Kidney (tissue), 13 donors: ENCODE measurements at regions not wholly inside any gene's neighbourhood (a gene's known extent, or its start where the extent isn't known, plus 50 kb on each side); places are given as distances from the start of the nearest gene placed in this dataset.

Experiments used
- DNase-seq, 5 donors: peaks; one replicate each; pipeline ENCODE4 v3.0.0-alpha.2; 2013 to 2020
- FAIRE-seq: peaks from 2 replicates; lab custom pipeline; 2012; peaks lifted over from hg19 to GRCh38; lab: Jason Lieb, UNC
- H3K27ac ChIP-seq, 2 donors: one replicate each; pipeline ENCODE4 v1.7.0; 2013; ENCODE audit warnings: low read depth in 2 of 2, low read length in 2 of 2, inconsistent platforms in 1 of 2
- H3K27me3 ChIP-seq: one replicate; pipeline ENCODE4 v1.7.1; 2013; ENCODE audit warnings: low read length, inconsistent platforms; ENCODE audit not compliant: control insufficient read depth, insufficient read depth
- H3K36me3 ChIP-seq, 3 donors: one replicate each; pipeline versions ENCODE4 v1.7.0 to v1.7.1; 2013; ENCODE audit warnings: low read length in 3 of 3, control low read depth in 1 of 3, inconsistent platforms in 1 of 3; ENCODE audit not compliant: insufficient read depth in 3 of 3, control insufficient read depth in 2 of 3
- H3K4me1 ChIP-seq, 3 donors: one replicate each; pipeline versions ENCODE4 v1.7.0 to v1.7.1; 2013; ENCODE audit warnings: low read length in 3 of 3, inconsistent platforms in 1 of 3, low read depth in 1 of 3; ENCODE audit not compliant: control insufficient read depth in 2 of 3, insufficient read depth in 2 of 3
- H3K4me3 ChIP-seq, 3 donors: one replicate each; pipeline versions ENCODE4 v1.7.0 to v1.8.1; 2013; ENCODE audit warnings: low read length in 3 of 3, control low read depth in 1 of 3, inconsistent platforms in 1 of 3
- H3K9ac ChIP-seq, 3 donors: one replicate each; pipeline versions ENCODE4 v1.7.0 to v1.7.1; 2013; ENCODE audit warnings: low read length in 3 of 3, control low read depth in 1 of 3, inconsistent platforms in 1 of 3
- H3K9me3 ChIP-seq, 3 donors: one replicate each; pipeline versions ENCODE4 v1.7.0 to v1.7.1; 2013; ENCODE audit warnings: low read length in 3 of 3, control low read depth in 1 of 3, inconsistent platforms in 1 of 3; ENCODE audit not compliant: control insufficient read depth in 2 of 3, insufficient read depth in 1 of 3
- CTCF ChIP-seq: IDR thresholded peaks from 3 replicates; pipeline ENCODE4 v1.5.1; 2012; ENCODE audit warnings: mild to moderate bottlenecking, moderate library complexity, borderline replicate concordance; ENCODE audit not compliant: insufficient read depth; ENCODE audit errors: extremely low read depth
- intact Hi-C: fragments of 100-400 bp; cut with DNase I; formaldehyde crosslinking; loops from one replicate; pipeline ENCODE4 v1.11.1; 2022
- donor health status: control.
- donor health status: control.
- donor health status: control.
- donor health status: control.
- donor health status: control.
- donor health status: DM: yes; HTN: yes; CAD: no.
- donor health status: Normal renal cell carcinoma (clear cell type).

GRCh38 chr2:76633276-76633921 is 888.8 kb downstream of the LRRTM4 start:
- FAIRE-seq: no peak

GRCh38 chr2:76625101-76625500 is 897.1 kb downstream of the LRRTM4 start:
- no peaks in the 10 kb centered on the region for H3K9me3 ChIP-seq
- intact Hi-C loops: no loop called here
- no peak overlapping the region for H3K4me3 ChIP-seq
- DNase-seq: no peak
- H3K27ac ChIP-seq: no peak overlapping the region
- H3K27me3 ChIP-seq: no peaks in the 10 kb centered on the region
- no peak overlapping the region for H3K9ac ChIP-seq
- FAIRE-seq: no peak
- TF ChIP-seq CTCF: no peak
- no peaks in the 10 kb centered on the region for H3K4me1 ChIP-seq
- H3K36me3 ChIP-seq: no peaks in the 10 kb centered on the region

More at GRCh38 chr2:76633276-76633921, 888.8 kb downstream of the LRRTM4 start:
- Histone ChIP-seq H3K36me3 (no peaks in the 10 kb centered on the region), H3K4me3 (no peak overlapping the region), H3K27me3 (no peaks in the 10 kb centered on the region), H3K9ac (no peak overlapping the region), H3K9me3 (no peaks in the 10 kb centered on the region), H3K4me1 (no peaks in the 10 kb centered on the region), H3K27ac (no peak overlapping the region)
- no peak for DNase-seq
- TF ChIP-seq CTCF: no peak
- intact Hi-C loops: no loop called here

GRCh38 chr2:76613330-76613729 is 902.6 kb upstream of the GCFC2 start:
- no peaks in the 10 kb centered on the region for H3K36me3 ChIP-seq
- no peak for DNase-seq
- H3K4me3 ChIP-seq: no peak overlapping the region
- no peaks in the 10 kb centered on the region for H3K4me1 ChIP-seq
- TF ChIP-seq CTCF: no peak
- intact Hi-C loops: no loop called here
- no peak overlapping the region for H3K27ac ChIP-seq
- no peak for FAIRE-seq
- no peaks in the 10 kb centered on the region for H3K27me3 ChIP-seq
- no peaks in the 10 kb centered on the region for H3K9me3 ChIP-seq
- H3K9ac ChIP-seq: no peak overlapping the region

- DNase-seq: no peak
- Histone ChIP-seq H3K4me3 (no peak overlapping the region), H3K27me3 (no peaks in the 10 kb centered on the region), H3K9ac (no peak overlapping the region), H3K4me1 (no peaks in the 10 kb centered on the region), H3K27ac (no peak overlapping the region), H3K9me3 (no peaks in the 10 kb centered on the region), H3K36me3 (no peaks in the 10 kb centered on the region)
- intact Hi-C loops: no loop called here
- no peak for TF ChIP-seq CTCF
- FAIRE-seq: no peak
Measured at GRCh38 chr2:76612764-76613163, 902.0 kb upstream of the GCFC2 start.
